ENCODE measurements at regions not wholly inside any gene's neighbourhood (a gene's known extent, or its start where the extent isn't known, plus 50 kb on each side); places are given as distances from the start of the nearest gene placed in this dataset.

GRCh38 chr5:116343961-116344360 is 230.7 kb downstream of the SEMA6A start:
- no peak for TF ChIP-seq PAX5 (IDR thresholded peaks at IDR 0.05; ENCODE audit: insufficient read depth, low read length, severe bottlenecking)
- TF ChIP-seq POLR2A (IDR thresholded peaks at IDR 0.05; ENCODE audit: low read depth, low read length): no peak
- TF ChIP-seq POLR2AphosphoS5 (IDR thresholded peaks at IDR 0.05; ENCODE audit: low read depth, low read length): no peak
- TF ChIP-seq TAF1 (IDR thresholded peaks at IDR 0.05; ENCODE audit: low read depth, low read length): no peak
- no peak for TF ChIP-seq SPI1 (IDR thresholded peaks at IDR 0.05; ENCODE audit: low read depth, low read length)
